ENCODE measurements at regions not wholly inside any gene's neighbourhood (a gene's known extent, or its start where the extent isn't known, plus 50 kb on each side); places are given as distances from the start of the nearest gene placed in this dataset.
A peak's percentile ranks its signal among the peaks of the same experiment; 100 is the strongest.

DNA sequence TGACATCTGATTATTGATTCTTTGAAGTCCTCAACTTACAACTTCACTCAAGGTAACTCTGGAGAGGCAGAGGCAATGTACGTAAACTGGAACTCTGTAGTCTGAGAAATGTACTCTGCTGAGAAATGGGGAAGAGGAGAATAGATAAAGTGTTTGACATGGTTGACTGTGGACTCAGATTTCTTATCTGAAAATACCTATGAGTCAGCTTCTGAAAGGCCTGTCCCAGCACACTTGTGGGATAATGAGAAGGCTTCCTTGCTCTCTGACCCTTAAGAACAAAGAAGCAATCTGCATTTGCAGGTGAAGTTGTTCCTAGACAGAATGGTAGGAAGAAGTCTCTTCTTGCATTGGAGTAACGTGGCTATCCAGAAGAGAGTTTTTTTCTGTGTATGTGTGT is 1573.5 kb downstream of the BRINP3 start:
- H3K14ac ChIP-seq (ENCODE audit: low read length): no peak overlapping the region
- H4K91ac ChIP-seq (ENCODE audit: low read depth, low read length): no peak overlapping the region
- no CpG with 5 or more reads among the region's 2 CpGs for WGBS (ENCODE audit: extremely low coverage, insufficient coverage, insufficient read length)
- H3K18ac ChIP-seq (ENCODE audit: low read length): no peak overlapping the region
- H2AFZ ChIP-seq (ENCODE audit: insufficient read depth, low read length, poor library complexity): no peak overlapping the region
- H3K79me1 ChIP-seq (ENCODE audit: low read length): no peaks in the 10 kb centered on the region
- no peak overlapping the region for H3K27ac ChIP-seq (ENCODE audit: low read depth, low read length)
- no peak overlapping the region for H2BK120ac ChIP-seq (ENCODE audit: insufficient read depth, low read length, poor library complexity)
- no peak overlapping the region for H3K23ac ChIP-seq (ENCODE audit: low read length)
- H3K4me3 ChIP-seq (ENCODE audit: low read depth, low read length): no peak overlapping the region
- no peak overlapping the region for H3K4ac ChIP-seq (ENCODE audit: low read depth, low read length)
- H3K36me3 ChIP-seq (ENCODE audit: control insufficient read depth in 1 of 2, insufficient read depth in 2 of 2, low read length in 2 of 2): no peaks in the 10 kb centered on the region
- no peaks in the 10 kb centered on the region for H3K9me3 ChIP-seq (ENCODE audit: insufficient read depth, low read depth, low read length)
- no peak overlapping the region for H2BK12ac ChIP-seq (ENCODE audit: low read length)
- no peak overlapping the region for H4K8ac ChIP-seq (ENCODE audit: low read depth, low read length)
- no peak overlapping the region for H4K12ac ChIP-seq (ENCODE audit: low read depth, low read length)
- DNase-seq: peak; percentile 56 to 82
- no peak overlapping the region for H3K9ac ChIP-seq (ENCODE audit: low read length)
- H2AK5ac ChIP-seq (ENCODE audit: low read length): no peak overlapping the region
- no peaks in the 10 kb centered on the region for H3K27me3 ChIP-seq (ENCODE audit: insufficient read depth, low read length)
- no peak overlapping the region for H2BK5ac ChIP-seq (ENCODE audit: low read depth, low read length, poor library complexity)
- H3K4me1 ChIP-seq (ENCODE audit: control insufficient read depth in 1 of 2, insufficient read depth in 2 of 2, low read length in 2 of 2): no peaks in the 10 kb centered on the region
- no peaks in the 10 kb centered on the region for H3K79me2 ChIP-seq (ENCODE audit: control insufficient read depth, insufficient read depth, low read length, poor library complexity)
- no peak overlapping the region for H3K4me2 ChIP-seq (ENCODE audit: low read length)

DNA sequence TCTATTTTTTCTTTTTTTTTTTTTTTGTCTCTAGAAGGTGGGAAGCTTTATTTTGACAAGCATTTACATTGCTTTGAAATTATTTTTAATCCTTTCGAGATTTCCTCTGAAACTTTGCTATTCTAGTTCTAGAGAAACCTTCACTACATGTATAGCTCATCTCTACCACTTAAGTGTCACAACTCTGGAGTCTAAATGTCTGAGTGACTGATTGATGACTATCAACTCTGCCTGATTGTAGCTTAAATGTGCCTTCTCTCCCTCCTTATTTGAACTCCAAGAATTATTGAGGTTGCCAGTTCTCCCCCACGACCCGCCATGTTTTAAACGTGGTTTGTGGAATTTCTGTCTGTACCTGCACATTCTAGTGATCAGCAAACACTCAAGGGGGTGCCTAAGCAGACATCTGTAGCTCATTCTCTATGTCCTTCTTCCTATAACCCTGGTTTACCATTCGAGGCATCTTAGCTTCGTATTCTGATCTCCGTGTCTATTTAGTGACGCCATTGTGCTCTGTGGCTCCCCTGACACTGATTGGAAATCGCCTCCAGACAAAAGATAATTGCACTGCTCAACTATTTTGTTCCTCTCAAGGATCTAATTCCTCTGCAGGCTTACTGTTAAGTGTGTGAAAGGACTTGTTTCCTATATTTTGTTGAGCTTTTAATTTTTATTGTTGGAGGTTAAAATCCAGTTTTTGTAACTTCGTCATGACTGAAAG is 1570.6 kb downstream of the BRINP3 start:
- Histone ChIP-seq H4K12ac (ENCODE audit: low read depth, low read length) (no peak overlapping the region), H3K79me1 (ENCODE audit: low read length) (no peaks in the 10 kb centered on the region), H3K4me2 (ENCODE audit: low read length) (no peak overlapping the region), H3K27me3 (ENCODE audit: insufficient read depth, low read length) (no peaks in the 10 kb centered on the region), H3K4ac (ENCODE audit: low read depth, low read length) (no peak overlapping the region), H3K23ac (ENCODE audit: low read length) (no peak overlapping the region), H3K27ac (ENCODE audit: low read depth, low read length) (no peak overlapping the region), H2BK12ac (ENCODE audit: low read length) (no peak overlapping the region), H3K4me3 (ENCODE audit: low read depth, low read length) (no peak overlapping the region), H4K8ac (ENCODE audit: low read depth, low read length) (no peak overlapping the region), H3K14ac (ENCODE audit: low read length) (no peak overlapping the region), H3K4me1 (ENCODE audit: control insufficient read depth in 1 of 2, insufficient read depth in 2 of 2, low read length in 2 of 2) (no peaks in the 10 kb centered on the region), H3K79me2 (ENCODE audit: control insufficient read depth, insufficient read depth, low read length, poor library complexity) (no peaks in the 10 kb centered on the region), H3K9ac (ENCODE audit: low read length) (no peak overlapping the region), H2AK5ac (ENCODE audit: low read length) (no peak overlapping the region), H3K18ac (ENCODE audit: low read length) (no peak overlapping the region), H2AFZ (ENCODE audit: insufficient read depth, low read length, poor library complexity) (no peak overlapping the region), H3K9me3 (ENCODE audit: insufficient read depth, low read depth, low read length) (no peaks in the 10 kb centered on the region), H2BK120ac (ENCODE audit: insufficient read depth, low read length, poor library complexity) (no peak overlapping the region), H4K91ac (ENCODE audit: low read depth, low read length) (no peak overlapping the region), H3K36me3 (ENCODE audit: control insufficient read depth in 1 of 2, insufficient read depth in 2 of 2, low read length in 2 of 2) (no peaks in the 10 kb centered on the region), H2BK5ac (ENCODE audit: low read depth, low read length, poor library complexity) (no peak overlapping the region)
- WGBS (ENCODE audit: extremely low coverage, insufficient coverage, insufficient read length): no CpG with 5 or more reads among the region's 10 CpGs
- DNase-seq: peak; percentile 18 to 56

DNA sequence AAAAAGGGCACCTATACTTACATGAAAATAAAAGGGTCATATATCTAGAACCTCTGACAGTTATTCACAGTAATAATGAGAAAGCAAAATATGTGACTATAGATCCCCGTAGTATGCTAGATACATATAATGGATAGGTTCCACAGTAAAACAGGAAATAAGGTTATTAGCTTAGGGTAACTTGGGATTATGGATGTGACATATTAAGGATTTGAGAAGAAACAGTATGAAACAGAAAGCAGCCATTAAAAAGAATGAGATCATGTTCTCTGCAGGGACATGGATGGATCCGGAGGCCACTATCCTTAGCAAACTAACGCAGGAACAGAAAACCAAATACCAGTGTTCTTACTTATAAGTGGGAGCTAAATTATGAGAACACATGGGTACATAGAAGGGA is 1547.3 kb downstream of the BRINP3 start:
- Histone ChIP-seq H3K4me1 (ENCODE audit: control insufficient read depth in 1 of 2, insufficient read depth in 2 of 2, low read length in 2 of 2) (no peaks in the 10 kb centered on the region), H4K91ac (ENCODE audit: low read depth, low read length) (no peak overlapping the region), H3K4ac (ENCODE audit: low read depth, low read length) (no peak overlapping the region), H3K9ac (ENCODE audit: low read length) (no peak overlapping the region), H2BK12ac (ENCODE audit: low read length) (no peak overlapping the region), H3K4me2 (ENCODE audit: low read length) (no peak overlapping the region), H3K79me2 (ENCODE audit: control insufficient read depth, insufficient read depth, low read length, poor library complexity) (no peaks in the 10 kb centered on the region), H3K79me1 (ENCODE audit: low read length) (no peaks in the 10 kb centered on the region), H3K36me3 (ENCODE audit: control insufficient read depth in 1 of 2, insufficient read depth in 2 of 2, low read length in 2 of 2) (no peaks in the 10 kb centered on the region), H2BK120ac (ENCODE audit: insufficient read depth, low read length, poor library complexity) (no peak overlapping the region), H4K8ac (ENCODE audit: low read depth, low read length) (no peak overlapping the region), H3K18ac (ENCODE audit: low read length) (no peak overlapping the region), H3K4me3 (ENCODE audit: low read depth, low read length) (no peak overlapping the region), H2AK5ac (ENCODE audit: low read length) (no peak overlapping the region), H3K27ac (ENCODE audit: low read depth, low read length) (no peak overlapping the region), H3K14ac (ENCODE audit: low read length) (no peak overlapping the region), H3K23ac (ENCODE audit: low read length) (no peak overlapping the region), H4K12ac (ENCODE audit: low read depth, low read length) (no peak overlapping the region), H3K9me3 (ENCODE audit: insufficient read depth, low read depth, low read length) (no peaks in the 10 kb centered on the region), H2AFZ (ENCODE audit: insufficient read depth, low read length, poor library complexity) (no peak overlapping the region), H2BK5ac (ENCODE audit: low read depth, low read length, poor library complexity) (no peak overlapping the region), H3K27me3 (ENCODE audit: insufficient read depth, low read length) (no peaks in the 10 kb centered on the region)
- DNase-seq: no peak
- WGBS (ENCODE audit: extremely low coverage, insufficient coverage, insufficient read length): no CpG with 5 or more reads among the region's 3 CpGs

DNA sequence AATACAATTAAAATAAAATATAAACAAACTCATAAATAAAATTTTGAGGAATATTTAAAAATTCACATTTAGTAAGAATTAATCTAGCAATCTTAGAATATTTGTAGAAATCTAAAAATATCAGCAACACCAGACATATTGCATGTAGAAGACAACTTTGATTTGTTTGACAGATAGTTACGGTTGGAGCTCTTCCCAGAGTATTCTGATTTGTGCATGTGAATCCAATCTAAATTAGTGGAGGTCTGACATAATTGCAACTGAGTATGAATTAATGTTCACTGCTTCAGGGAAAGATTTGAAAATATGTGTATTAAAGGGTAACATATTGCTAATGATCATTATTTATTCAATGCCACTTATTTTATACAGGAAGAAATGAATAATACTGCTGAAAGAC is 1546.2 kb downstream of the BRINP3 start:
- Histone ChIP-seq H3K36me3 (ENCODE audit: control insufficient read depth in 1 of 2, insufficient read depth in 2 of 2, low read length in 2 of 2) (no peaks in the 10 kb centered on the region), H4K8ac (ENCODE audit: low read depth, low read length) (no peak overlapping the region), H3K14ac (ENCODE audit: low read length) (no peak overlapping the region), H3K18ac (ENCODE audit: low read length) (no peak overlapping the region), H3K9ac (ENCODE audit: low read length) (no peak overlapping the region), H2BK12ac (ENCODE audit: low read length) (no peak overlapping the region), H2BK5ac (ENCODE audit: low read depth, low read length, poor library complexity) (no peak overlapping the region), H4K91ac (ENCODE audit: low read depth, low read length) (no peak overlapping the region), H3K23ac (ENCODE audit: low read length) (no peak overlapping the region), H3K27me3 (ENCODE audit: insufficient read depth, low read length) (no peaks in the 10 kb centered on the region), H3K4me2 (ENCODE audit: low read length) (no peak overlapping the region), H3K79me2 (ENCODE audit: control insufficient read depth, insufficient read depth, low read length, poor library complexity) (no peaks in the 10 kb centered on the region), H3K27ac (ENCODE audit: low read depth, low read length) (no peak overlapping the region), H3K4me3 (ENCODE audit: low read depth, low read length) (no peak overlapping the region), H3K9me3 (ENCODE audit: insufficient read depth, low read depth, low read length) (no peaks in the 10 kb centered on the region), H2AK5ac (ENCODE audit: low read length) (no peak overlapping the region), H3K4ac (ENCODE audit: low read depth, low read length) (no peak overlapping the region), H3K79me1 (ENCODE audit: low read length) (no peaks in the 10 kb centered on the region), H4K12ac (ENCODE audit: low read depth, low read length) (no peak overlapping the region), H2BK120ac (ENCODE audit: insufficient read depth, low read length, poor library complexity) (no peak overlapping the region), H3K4me1 (ENCODE audit: control insufficient read depth in 1 of 2, insufficient read depth in 2 of 2, low read length in 2 of 2) (no peaks in the 10 kb centered on the region), H2AFZ (ENCODE audit: insufficient read depth, low read length, poor library complexity) (no peak overlapping the region)
- no CpG with 5 or more reads among the region's 1 CpG for WGBS (ENCODE audit: extremely low coverage, insufficient coverage, insufficient read length)
- DNase-seq: no peak

Measured in trophoblast cell (in vitro differentiated cells and primary cell).